ENCODE measurements at regions not wholly inside any gene's neighbourhood (a gene's known extent, or its start where the extent isn't known, plus 50 kb on each side); places are given as distances from the start of the nearest gene placed in this dataset.

GRCh38 chr4:135144498-135144897, 942.9 kb upstream of the PABPC4L start:
- no peak overlapping the region for H3K4me3 ChIP-seq (ENCODE audit: low read depth, low read length)
- no peaks in the 10 kb centered on the region for H3K27me3 ChIP-seq (ENCODE audit: control insufficient read depth, insufficient read depth, low read length)
- H3K36me3 ChIP-seq (ENCODE audit: control insufficient read depth, insufficient read depth, low read length), result no peaks in the 10 kb centered on the region
- no peaks in the 10 kb centered on the region for H3K9me3 ChIP-seq (ENCODE audit: control insufficient read depth, insufficient read depth, low read length)
- H3K9ac ChIP-seq (ENCODE audit: low read depth, low read length), result no peak overlapping the region
- no peaks in the 10 kb centered on the region for H3K4me1 ChIP-seq (ENCODE audit: control insufficient read depth, insufficient read depth, low read length)

GRCh38 chr4:135124196-135124595, 922.6 kb upstream of the PABPC4L start:
- Histone ChIP-seq H3K36me3 (ENCODE audit: control insufficient read depth, insufficient read depth, low read length) (no peaks in the 10 kb centered on the region), H3K9me3 (ENCODE audit: control insufficient read depth, insufficient read depth, low read length) (no peaks in the 10 kb centered on the region), H3K9ac (ENCODE audit: low read depth, low read length) (no peak overlapping the region), H3K4me1 (ENCODE audit: control insufficient read depth, insufficient read depth, low read length) (no peaks in the 10 kb centered on the region), H3K27me3 (ENCODE audit: control insufficient read depth, insufficient read depth, low read length) (no peaks in the 10 kb centered on the region), H3K4me3 (ENCODE audit: low read depth, low read length) (no peak overlapping the region)

- Histone ChIP-seq H3K27me3 (ENCODE audit: control insufficient read depth, insufficient read depth, low read length) (no peaks in the 10 kb centered on the region), H3K4me1 (ENCODE audit: control insufficient read depth, insufficient read depth, low read length) (no peaks in the 10 kb centered on the region), H3K4me3 (ENCODE audit: low read depth, low read length) (no peak overlapping the region), H3K36me3 (ENCODE audit: control insufficient read depth, insufficient read depth, low read length) (no peaks in the 10 kb centered on the region), H3K9me3 (ENCODE audit: control insufficient read depth, insufficient read depth, low read length) (no peaks in the 10 kb centered on the region), H3K9ac (ENCODE audit: low read depth, low read length) (no peak overlapping the region)
Observed at GRCh38 chr4:135123632-135124031, 922.0 kb upstream of the PABPC4L start.

- no peak overlapping the region for H3K9ac ChIP-seq (ENCODE audit: low read depth, low read length)
- no peaks in the 10 kb centered on the region for H3K9me3 ChIP-seq (ENCODE audit: control insufficient read depth, insufficient read depth, low read length)
Observed at GRCh38 chr4:135122457-135122856, 920.9 kb upstream of the PABPC4L start.

GRCh38 chr4:135120195-135120594, 918.6 kb upstream of the PABPC4L start:
- H3K9ac ChIP-seq (ENCODE audit: low read depth, low read length), result no peak overlapping the region
- H3K27me3 ChIP-seq (ENCODE audit: control insufficient read depth, insufficient read depth, low read length), result no peaks in the 10 kb centered on the region
- no peak overlapping the region for H3K4me3 ChIP-seq (ENCODE audit: low read depth, low read length)
- no peaks in the 10 kb centered on the region for H3K9me3 ChIP-seq (ENCODE audit: control insufficient read depth, insufficient read depth, low read length)
- no peaks in the 10 kb centered on the region for H3K36me3 ChIP-seq (ENCODE audit: control insufficient read depth, insufficient read depth, low read length)
- no peaks in the 10 kb centered on the region for H3K4me1 ChIP-seq (ENCODE audit: control insufficient read depth, insufficient read depth, low read length)

More at GRCh38 chr4:135122457-135122856, 920.9 kb upstream of the PABPC4L start:
- Histone ChIP-seq H3K36me3 (ENCODE audit: control insufficient read depth, insufficient read depth, low read length) (no peaks in the 10 kb centered on the region), H3K27me3 (ENCODE audit: control insufficient read depth, insufficient read depth, low read length) (no peaks in the 10 kb centered on the region), H3K4me3 (ENCODE audit: low read depth, low read length) (no peak overlapping the region), H3K4me1 (ENCODE audit: control insufficient read depth, insufficient read depth, low read length) (no peaks in the 10 kb centered on the region)

GRCh38 chr4:135114079-135114478, 912.5 kb upstream of the PABPC4L start:
- H3K27me3 ChIP-seq (ENCODE audit: control insufficient read depth, insufficient read depth, low read length), result no peaks in the 10 kb centered on the region
- no peak overlapping the region for H3K4me3 ChIP-seq (ENCODE audit: low read depth, low read length)
- H3K36me3 ChIP-seq (ENCODE audit: control insufficient read depth, insufficient read depth, low read length), result no peaks in the 10 kb centered on the region
- no peak overlapping the region for H3K9ac ChIP-seq (ENCODE audit: low read depth, low read length)
- H3K4me1 ChIP-seq (ENCODE audit: control insufficient read depth, insufficient read depth, low read length), result no peaks in the 10 kb centered on the region
- H3K9me3 ChIP-seq (ENCODE audit: control insufficient read depth, insufficient read depth, low read length), result no peaks in the 10 kb centered on the region

GRCh38 chr4:135098061-135098460, 896.5 kb upstream of the PABPC4L start:
- Histone ChIP-seq H3K27me3 (ENCODE audit: control insufficient read depth, insufficient read depth, low read length) (no peaks in the 10 kb centered on the region), H3K9ac (ENCODE audit: low read depth, low read length) (no peak overlapping the region), H3K4me1 (ENCODE audit: control insufficient read depth, insufficient read depth, low read length) (no peaks in the 10 kb centered on the region), H3K9me3 (ENCODE audit: control insufficient read depth, insufficient read depth, low read length) (no peaks in the 10 kb centered on the region), H3K36me3 (ENCODE audit: control insufficient read depth, insufficient read depth, low read length) (no peaks in the 10 kb centered on the region), H3K4me3 (ENCODE audit: low read depth, low read length) (no peak overlapping the region)

GRCh38 chr4:135073389-135073788, 871.8 kb upstream of the PABPC4L start:
- Histone ChIP-seq H3K9me3 (ENCODE audit: control insufficient read depth, insufficient read depth, low read length) (no peaks in the 10 kb centered on the region), H3K4me1 (ENCODE audit: control insufficient read depth, insufficient read depth, low read length) (peaks cover 6% of the 10 kb centered on the region), H3K9ac (ENCODE audit: low read depth, low read length) (no peak overlapping the region), H3K4me3 (ENCODE audit: low read depth, low read length) (no peak overlapping the region), H3K27me3 (ENCODE audit: control insufficient read depth, insufficient read depth, low read length) (no peaks in the 10 kb centered on the region), H3K36me3 (ENCODE audit: control insufficient read depth, insufficient read depth, low read length) (no peaks in the 10 kb centered on the region)

GRCh38 chr4:135072553-135072952, 871.0 kb upstream of the PABPC4L start:
- Histone ChIP-seq H3K36me3 (ENCODE audit: control insufficient read depth, insufficient read depth, low read length) (no peaks in the 10 kb centered on the region), H3K9ac (ENCODE audit: low read depth, low read length) (no peak overlapping the region), H3K9me3 (ENCODE audit: control insufficient read depth, insufficient read depth, low read length) (no peaks in the 10 kb centered on the region), H3K4me1 (ENCODE audit: control insufficient read depth, insufficient read depth, low read length) (peaks cover 6% of the 10 kb centered on the region), H3K4me3 (ENCODE audit: low read depth, low read length) (no peak overlapping the region), H3K27me3 (ENCODE audit: control insufficient read depth, insufficient read depth, low read length) (no peaks in the 10 kb centered on the region)

- no peak overlapping the region for H3K4me3 ChIP-seq (ENCODE audit: low read depth, low read length)
- no peaks in the 10 kb centered on the region for H3K4me1 ChIP-seq (ENCODE audit: control insufficient read depth, insufficient read depth, low read length)
- no peaks in the 10 kb centered on the region for H3K36me3 ChIP-seq (ENCODE audit: control insufficient read depth, insufficient read depth, low read length)
- H3K9ac ChIP-seq (ENCODE audit: low read depth, low read length), result no peak overlapping the region
- no peaks in the 10 kb centered on the region for H3K27me3 ChIP-seq (ENCODE audit: control insufficient read depth, insufficient read depth, low read length)
- no peaks in the 10 kb centered on the region for H3K9me3 ChIP-seq (ENCODE audit: control insufficient read depth, insufficient read depth, low read length)
Observed at GRCh38 chr4:135065366-135065765, 863.8 kb upstream of the PABPC4L start.

- H3K4me3 ChIP-seq (ENCODE audit: low read depth, low read length), result no peak overlapping the region
- H3K9ac ChIP-seq (ENCODE audit: low read depth, low read length), result no peak overlapping the region
- H3K9me3 ChIP-seq (ENCODE audit: control insufficient read depth, insufficient read depth, low read length), result no peaks in the 10 kb centered on the region
Observed at GRCh38 chr4:135050086-135050717, 848.6 kb upstream of the PABPC4L start.

GRCh38 chr4:135032670-135033069, 831.1 kb upstream of the PABPC4L start:
- no peaks in the 10 kb centered on the region for H3K27me3 ChIP-seq (ENCODE audit: control insufficient read depth, insufficient read depth, low read length)
- H3K36me3 ChIP-seq (ENCODE audit: control insufficient read depth, insufficient read depth, low read length), result no peaks in the 10 kb centered on the region
- H3K9ac ChIP-seq (ENCODE audit: low read depth, low read length), result no peak overlapping the region

More at GRCh38 chr4:135050086-135050717, 848.6 kb upstream of the PABPC4L start:
- H3K4me1 ChIP-seq (ENCODE audit: control insufficient read depth, insufficient read depth, low read length), result no peaks in the 10 kb centered on the region
- no peaks in the 10 kb centered on the region for H3K27me3 ChIP-seq (ENCODE audit: control insufficient read depth, insufficient read depth, low read length)
- no peaks in the 10 kb centered on the region for H3K36me3 ChIP-seq (ENCODE audit: control insufficient read depth, insufficient read depth, low read length)

More at GRCh38 chr4:135032670-135033069, 831.1 kb upstream of the PABPC4L start:
- no peak overlapping the region for H3K4me3 ChIP-seq (ENCODE audit: low read depth, low read length)
- no peaks in the 10 kb centered on the region for H3K9me3 ChIP-seq (ENCODE audit: control insufficient read depth, insufficient read depth, low read length)
- H3K4me1 ChIP-seq (ENCODE audit: control insufficient read depth, insufficient read depth, low read length), result no peaks in the 10 kb centered on the region

Measured in iPS-15b (cell line).